ENCODE measurements at regions not wholly inside any gene's neighbourhood (a gene's known extent, or its start where the extent isn't known, plus 50 kb on each side); places are given as distances from the start of the nearest gene placed in this dataset.

DNA sequence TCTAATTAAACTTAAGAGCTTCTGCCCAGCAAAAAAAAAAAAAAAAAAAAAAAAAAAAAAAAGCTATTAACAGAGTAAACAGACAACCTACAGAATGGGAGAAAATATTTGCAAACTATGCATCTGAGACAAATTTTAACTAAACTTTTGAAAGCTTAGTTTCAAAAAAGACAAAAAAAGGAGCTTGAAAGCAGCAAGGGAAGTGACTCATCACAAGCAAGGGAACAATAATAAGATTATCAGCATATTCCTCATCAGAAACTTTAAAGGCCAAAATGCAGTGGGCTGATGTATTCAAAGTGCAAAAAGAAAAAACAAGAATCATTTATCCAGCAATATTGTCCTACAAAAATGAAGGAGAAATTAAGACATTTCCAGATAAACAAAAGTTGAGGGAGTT is 158.6 kb downstream of the RNF144B start:
- TF ChIP-seq, protein P1, sequence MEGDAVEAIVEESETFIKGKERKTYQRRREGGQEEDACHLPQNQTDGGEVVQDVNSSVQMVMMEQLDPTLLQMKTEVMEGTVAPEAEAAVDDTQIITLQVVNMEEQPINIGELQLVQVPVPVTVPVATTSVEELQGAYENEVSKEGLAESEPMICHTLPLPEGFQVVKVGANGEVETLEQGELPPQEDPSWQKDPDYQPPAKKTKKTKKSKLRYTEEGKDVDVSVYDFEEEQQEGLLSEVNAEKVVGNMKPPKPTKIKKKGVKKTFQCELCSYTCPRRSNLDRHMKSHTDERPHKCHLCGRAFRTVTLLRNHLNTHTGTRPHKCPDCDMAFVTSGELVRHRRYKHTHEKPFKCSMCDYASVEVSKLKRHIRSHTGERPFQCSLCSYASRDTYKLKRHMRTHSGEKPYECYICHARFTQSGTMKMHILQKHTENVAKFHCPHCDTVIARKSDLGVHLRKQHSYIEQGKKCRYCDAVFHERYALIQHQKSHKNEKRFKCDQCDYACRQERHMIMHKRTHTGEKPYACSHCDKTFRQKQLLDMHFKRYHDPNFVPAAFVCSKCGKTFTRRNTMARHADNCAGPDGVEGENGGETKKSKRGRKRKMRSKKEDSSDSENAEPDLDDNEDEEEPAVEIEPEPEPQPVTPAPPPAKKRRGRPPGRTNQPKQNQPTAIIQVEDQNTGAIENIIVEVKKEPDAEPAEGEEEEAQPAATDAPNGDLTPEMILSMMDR (conservative IDR thresholded peaks at IDR 0.05; ENCODE audit: low read depth, low read length): no peak
- DNase-seq (ENCODE audit: low read depth): no peak
- no peak overlapping the region for H3K4me3 ChIP-seq (ENCODE audit: low read length)

DNA sequence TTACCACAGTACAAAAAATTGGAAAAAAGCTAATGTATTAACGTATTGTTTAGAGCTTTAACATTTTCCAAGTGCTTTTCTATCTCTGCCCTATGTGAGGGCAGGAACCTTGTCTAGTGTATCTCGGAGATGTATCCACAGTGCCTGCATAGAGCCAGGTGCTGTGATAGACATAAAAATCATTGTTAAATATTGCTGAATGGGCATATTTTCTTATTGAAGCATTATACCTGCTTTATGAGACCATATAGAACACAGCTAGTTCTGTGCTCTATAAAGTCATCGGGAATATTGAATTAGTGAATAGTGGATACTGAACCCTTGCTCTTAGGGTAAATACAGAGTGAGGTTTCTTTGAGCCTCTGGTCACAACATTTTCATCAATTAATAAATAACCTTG is 163.0 kb downstream of the RNF144B start:
- DNase-seq (ENCODE audit: low read depth): no peak
- TF ChIP-seq, protein P1 (conservative IDR thresholded peaks at IDR 0.05; ENCODE audit: low read depth, low read length): no peak
- H3K4me3 ChIP-seq (ENCODE audit: low read length): no peak overlapping the region

DNA sequence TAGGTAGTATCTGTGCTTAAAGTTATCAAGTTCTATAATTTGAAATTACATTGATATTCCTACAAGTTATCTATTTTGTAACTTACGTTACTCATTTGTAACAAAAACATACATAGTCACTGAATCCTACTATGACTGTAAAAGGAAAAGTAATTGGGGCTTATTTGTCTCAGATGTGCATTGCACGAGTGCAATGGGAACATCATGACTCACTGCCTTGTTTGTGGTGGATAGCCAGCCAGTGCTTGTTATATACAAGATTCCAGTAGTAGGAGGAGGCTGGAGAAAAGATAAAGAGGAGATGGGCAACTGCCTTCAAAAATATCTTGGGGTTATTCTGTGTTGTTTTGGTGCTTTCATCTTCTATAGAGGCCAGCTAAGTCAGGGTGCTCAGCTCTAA is 164.1 kb downstream of the RNF144B start:
- no peak overlapping the region for H3K4me3 ChIP-seq (ENCODE audit: low read length)
- DNase-seq (ENCODE audit: low read depth): peak; percentile 18
- TF ChIP-seq, protein P1 (conservative IDR thresholded peaks at IDR 0.05; ENCODE audit: low read depth, low read length): no peak

DNA sequence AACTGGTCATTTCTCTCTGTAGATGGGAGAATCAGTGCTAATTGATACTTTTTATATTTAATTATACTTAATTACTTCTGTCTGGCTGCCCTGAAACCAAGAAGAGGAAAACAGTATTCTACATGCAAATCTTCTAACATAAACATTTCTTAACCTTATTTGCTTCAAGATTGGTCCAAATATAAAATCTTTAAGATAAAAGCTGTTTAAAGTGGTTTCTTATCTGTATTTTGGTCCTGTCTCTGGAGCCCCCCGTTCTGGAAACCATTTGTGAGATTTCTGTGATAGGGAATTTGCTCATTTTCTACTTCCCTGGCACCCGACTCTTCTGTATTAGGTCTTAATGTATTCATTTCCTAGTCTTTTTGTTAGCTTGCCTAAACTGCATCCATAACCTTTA is 168.6 kb downstream of the RNF144B start:
- TF ChIP-seq, protein P1 (conservative IDR thresholded peaks at IDR 0.05; ENCODE audit: low read depth, low read length): no peak
- no peak for DNase-seq (ENCODE audit: low read depth)
- H3K4me3 ChIP-seq (ENCODE audit: low read length): no peak overlapping the region

DNA sequence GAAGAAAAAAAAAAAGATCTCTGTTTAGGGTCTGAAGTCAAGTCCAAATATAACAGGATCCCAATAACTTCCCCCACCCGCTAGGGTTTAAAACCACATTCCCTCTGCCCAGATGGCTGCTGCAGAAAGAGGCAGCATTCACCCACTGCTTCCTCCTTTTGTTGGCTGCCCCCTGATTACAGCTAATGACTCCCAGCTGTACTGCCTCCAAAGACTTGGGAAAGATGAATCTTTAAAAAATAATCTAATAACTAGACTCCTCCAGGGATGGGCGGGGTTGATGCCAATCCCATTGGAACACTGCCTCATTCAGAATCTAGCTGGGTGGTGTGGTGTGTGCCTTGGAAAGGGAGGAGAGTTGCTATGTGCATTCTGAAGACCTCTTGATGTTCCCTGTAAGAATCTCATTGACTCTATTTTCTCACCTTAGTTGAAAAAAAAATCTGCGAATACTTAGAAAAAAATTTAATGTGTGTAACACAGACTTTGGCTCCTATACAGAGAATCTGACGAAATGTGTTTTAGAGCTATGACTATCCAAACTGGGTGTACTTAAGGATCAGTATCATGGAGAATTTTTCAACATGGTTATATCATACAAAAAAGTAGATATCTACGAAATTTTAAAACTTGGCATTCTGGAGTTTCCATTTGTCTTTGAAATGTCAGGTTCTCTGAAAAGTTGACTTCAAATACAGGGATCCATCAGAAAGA is 174.0 kb downstream of the RNF144B start:
- H3K4me3 ChIP-seq (ENCODE audit: low read length): no peak overlapping the region
- no peak for DNase-seq (ENCODE audit: low read depth)
- TF ChIP-seq, protein P1 (conservative IDR thresholded peaks at IDR 0.05; ENCODE audit: low read depth, low read length): no peak

DNA sequence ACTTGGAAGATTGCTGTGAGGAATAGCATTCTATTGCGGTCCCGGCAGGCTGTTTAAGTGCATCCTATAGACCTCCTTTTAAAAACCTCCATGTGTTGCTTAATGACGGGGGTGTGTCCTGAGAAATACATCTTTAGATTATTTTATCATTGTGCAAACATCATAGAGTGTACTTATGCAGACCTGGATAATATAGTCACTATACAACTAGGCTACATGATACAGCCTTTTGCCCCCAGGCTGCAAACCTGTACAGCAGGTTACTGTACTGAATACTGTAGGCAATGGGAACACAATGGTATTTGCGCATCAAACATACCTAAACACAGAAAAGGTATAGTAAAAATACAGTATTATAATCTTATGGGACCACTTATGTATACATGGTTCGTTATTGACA is 175.6 kb downstream of the RNF144B start:
- no peak overlapping the region for H3K4me3 ChIP-seq (ENCODE audit: low read length)
- TF ChIP-seq, protein P1 (conservative IDR thresholded peaks at IDR 0.05; ENCODE audit: low read depth, low read length): no peak
- DNase-seq (ENCODE audit: low read depth): no peak

DNA sequence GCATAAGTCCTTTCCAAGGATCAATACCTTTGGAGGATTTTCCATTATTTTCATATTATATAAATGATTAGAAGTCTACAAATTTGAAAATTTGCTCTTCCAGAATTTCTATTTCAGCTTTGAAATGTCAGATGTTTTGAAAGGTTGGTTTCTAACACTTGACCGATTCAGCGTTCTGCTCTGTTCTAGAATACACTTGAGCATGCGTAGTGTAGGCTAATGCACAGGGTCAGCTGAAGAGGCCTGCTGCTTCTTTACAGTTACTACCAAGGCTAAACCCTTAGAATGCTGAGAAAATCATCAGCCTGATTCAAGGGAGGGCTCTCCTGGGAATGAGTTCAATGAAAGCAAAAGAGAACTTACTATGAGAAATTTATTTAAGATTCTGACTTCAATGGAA is 177.6 kb downstream of the RNF144B start:
- DNase-seq (ENCODE audit: low read depth): no peak
- TF ChIP-seq, protein P1 (conservative IDR thresholded peaks at IDR 0.05; ENCODE audit: low read depth, low read length): no peak
- H3K4me3 ChIP-seq (ENCODE audit: low read length): no peak overlapping the region
